GM21360 (cell line): ENCODE measurements at regions not wholly inside any gene's neighbourhood (a gene's known extent, or its start where the extent isn't known, plus 50 kb on each side); places are given as distances from the start of the nearest gene placed in this dataset.

Experiments used
- ATAC-seq: cut with Tn5 transposase; IDR thresholded peaks from one replicate; pipeline ENCODE4 v1.9.1; 2021; ENCODE audit warnings: mild to moderate bottlenecking, moderate library complexity; ENCODE audit not compliant: unreplicated experiment

DNA sequence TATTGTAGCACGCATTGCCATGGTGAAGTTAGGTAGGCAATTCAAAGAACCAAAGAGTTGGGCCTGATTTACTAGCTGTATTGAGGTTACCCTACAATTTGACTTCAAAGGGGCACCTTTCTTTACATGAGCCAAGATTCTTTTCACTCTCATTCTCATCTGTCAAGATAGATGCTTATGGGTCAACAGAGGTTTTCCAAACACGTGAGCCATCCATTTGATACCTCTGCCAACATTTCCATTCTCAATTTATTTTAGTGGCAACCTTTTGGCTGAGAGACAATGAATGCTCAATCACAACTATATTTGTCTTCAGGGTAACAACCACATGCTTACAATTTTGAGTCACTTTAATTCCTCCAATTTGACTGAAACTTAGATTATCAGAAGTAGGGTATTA is 370.6 kb upstream of the CDH20 start:
- no peak for ATAC-seq

DNA sequence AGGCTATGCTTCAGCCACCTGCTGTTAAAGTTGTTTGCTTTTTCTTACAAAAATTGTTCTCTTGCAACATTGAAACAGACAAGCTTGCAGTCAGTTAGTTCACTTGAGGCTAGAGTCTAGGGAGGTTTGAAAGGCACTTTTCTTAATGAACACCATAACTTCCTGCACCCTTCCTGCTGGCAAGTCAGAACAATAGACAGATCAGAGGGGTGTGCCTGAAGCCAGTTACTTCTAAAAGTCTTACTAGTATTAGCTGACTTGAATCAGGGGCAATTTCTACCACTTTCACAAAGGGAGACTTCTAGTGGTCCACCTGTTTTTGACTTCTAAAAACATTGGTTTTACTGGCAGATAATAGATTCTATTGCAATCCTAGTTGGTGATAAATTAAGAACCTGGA is 367.4 kb upstream of the CDH20 start:
- ATAC-seq: no peak

DNA sequence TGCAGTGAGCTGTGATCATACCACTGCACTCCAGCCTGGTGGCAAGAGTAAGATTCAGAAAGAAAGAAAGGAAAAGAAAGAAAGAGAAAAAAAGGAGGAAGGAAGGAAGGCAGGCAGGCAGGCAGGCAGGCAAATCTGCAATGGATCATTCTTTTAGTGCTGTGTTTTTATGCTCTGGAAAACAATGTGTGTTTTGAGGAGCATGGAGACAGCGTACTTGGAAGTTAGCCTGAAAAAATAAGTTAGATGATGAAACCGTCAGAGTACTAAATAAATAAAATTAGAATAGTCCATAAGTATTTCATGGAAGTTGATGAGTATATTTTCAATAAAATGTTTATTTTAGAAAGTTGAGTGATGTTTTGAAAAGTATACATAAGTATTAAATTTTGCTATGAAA is 366.4 kb upstream of the CDH20 start:
- no peak for ATAC-seq

DNA sequence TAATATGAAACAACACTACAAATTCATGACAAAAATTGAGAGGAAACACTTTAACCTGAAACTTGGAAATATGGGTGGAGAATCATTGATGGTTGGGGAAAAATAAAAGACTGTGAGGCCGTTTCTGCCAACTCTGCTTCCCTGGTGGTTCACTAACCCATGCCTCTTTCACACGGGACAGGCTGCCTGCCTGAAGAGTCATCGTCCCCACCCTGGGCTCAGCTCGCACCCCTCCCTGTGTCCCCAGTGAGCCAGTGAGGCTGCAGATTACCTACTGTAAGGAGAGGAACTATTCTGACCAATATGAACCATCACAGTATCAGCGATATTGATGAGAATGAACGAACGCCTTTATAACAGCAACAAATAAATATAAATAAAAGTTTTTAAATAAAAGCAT is 357.8 kb upstream of the CDH20 start:
- no peak for ATAC-seq

DNA sequence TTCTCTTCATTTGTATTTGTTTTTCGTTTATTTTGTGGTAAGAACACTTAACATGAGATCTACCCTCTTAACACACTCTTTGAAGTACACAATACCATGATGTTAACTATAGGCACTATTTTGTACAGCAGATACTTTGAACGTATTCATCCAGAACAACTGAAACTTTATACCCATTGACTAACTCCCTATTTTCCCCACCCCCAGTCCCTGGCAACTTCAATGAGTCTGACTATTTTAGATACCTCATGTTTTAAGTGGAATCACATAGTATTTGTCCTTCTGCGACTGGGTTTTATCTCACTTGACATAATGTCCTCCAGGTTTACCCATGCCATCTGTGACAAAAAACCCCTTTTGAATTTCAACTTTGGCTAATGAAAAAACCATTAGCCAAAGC is 356.3 kb upstream of the CDH20 start:
- ATAC-seq: no peak

DNA sequence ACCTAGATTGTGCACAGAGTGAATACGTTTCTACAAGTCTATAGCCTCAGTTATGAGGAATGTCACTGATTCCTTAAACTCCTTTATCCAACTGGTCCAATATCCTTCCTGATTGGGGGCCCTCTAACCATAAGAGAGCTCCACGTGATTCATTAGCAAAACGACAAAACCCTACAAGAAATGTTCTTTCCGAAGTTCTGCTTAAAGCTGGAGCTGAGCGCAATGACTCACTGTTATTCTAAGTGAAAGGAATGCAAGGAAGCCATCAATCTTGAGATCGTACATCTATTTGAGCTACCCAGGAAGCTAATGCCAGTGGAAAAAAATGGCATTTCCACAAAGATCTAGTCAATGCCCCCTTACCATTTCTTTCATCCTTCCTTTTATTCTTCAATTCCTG is 354.9 kb upstream of the CDH20 start:
- ATAC-seq: no peak

DNA sequence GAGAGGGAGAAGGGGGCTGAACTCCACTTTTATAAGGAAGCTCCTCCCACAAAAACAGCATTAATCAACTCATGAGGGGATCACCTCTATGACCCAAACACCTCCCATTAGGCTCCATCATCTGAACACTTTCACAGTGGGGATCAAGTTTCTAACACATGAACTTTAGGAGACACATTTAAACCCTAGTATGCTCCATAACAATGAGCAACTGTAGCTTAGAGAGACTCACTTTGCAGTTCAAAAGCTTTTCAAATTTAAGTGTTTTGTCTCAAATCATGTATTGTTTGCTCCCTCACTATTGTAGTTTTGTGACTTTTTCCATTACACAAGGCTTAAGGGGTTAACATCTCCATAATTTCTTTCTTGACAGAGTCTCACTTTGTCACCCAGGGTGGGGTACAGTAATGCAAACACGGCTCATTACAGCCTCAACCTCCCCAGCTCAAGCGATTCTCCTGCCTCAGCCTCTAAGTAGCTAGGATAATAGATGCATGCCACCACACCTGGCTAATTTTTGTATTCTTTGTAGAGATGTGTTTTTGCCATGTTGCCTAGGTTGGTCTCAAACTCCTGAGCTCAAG is 352.7 kb upstream of the CDH20 start:
- no peak for ATAC-seq

- ATAC-seq: no peak
Measured at GRCh38 chr18:60981682-60982328, 351.4 kb upstream of the CDH20 start.

DNA sequence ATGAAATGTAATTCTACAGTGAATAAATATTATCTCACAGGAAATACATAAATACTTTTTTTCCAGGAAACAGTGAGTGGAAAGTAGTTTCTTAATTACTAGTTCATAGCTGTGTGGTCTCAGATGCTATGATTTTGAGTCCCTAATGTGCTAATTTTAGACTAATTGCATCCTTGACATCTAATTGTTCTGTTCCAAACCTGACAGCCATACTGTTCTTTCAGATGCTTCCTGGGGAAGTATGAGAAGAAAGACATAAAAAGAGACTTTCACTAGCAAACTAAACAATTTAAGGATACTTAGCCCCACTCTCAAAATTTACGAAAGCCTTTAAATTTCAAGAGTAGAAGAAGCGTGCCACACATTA is 350.9 kb upstream of the CDH20 start:
- no peak for ATAC-seq

GRCh38 chr18:60982928-60983327 is 350.3 kb upstream of the CDH20 start:
- no peak for ATAC-seq

- no peak for ATAC-seq
Measured at GRCh38 chr18:60984510-60984909, 348.7 kb upstream of the CDH20 start.

- no peak for ATAC-seq
Measured at GRCh38 chr18:60987963-60988362, 345.3 kb upstream of the CDH20 start.

- ATAC-seq: no peak
Measured at GRCh38 chr18:60996326-60996725, 336.9 kb upstream of the CDH20 start.

GRCh38 chr18:60996822-60997221 is 336.4 kb upstream of the CDH20 start:
- no peak for ATAC-seq

- no peak for ATAC-seq
Measured at GRCh38 chr18:61001138-61001537, 332.1 kb upstream of the CDH20 start.

DNA sequence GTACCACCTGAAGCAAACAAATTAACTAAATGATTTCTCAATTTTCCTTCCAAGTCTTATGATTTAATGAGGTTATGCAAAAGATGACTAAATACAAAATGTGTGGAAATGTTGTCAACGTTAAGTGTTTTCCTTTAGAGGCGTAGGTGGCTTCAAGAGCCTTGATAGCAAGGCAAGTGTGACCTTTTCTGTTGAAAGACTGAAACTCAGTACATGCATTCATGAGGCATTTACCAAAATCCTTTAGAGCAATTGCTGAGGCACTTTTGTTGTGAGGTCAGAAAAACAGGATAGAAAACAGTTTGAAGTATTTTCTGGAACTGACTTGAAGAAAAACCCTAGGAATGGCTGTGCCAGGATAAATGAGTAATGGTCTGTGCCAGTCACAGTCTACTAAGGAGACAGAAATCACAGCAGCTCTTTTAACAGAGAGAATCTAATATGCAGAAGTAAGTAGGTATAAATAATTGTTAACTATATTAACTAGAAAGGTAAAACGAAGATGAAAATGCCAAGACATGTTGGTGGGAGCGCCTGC is 326.5 kb upstream of the CDH20 start:
- no peak for ATAC-seq

GRCh38 chr18:61019338-61020301 is 313.6 kb upstream of the CDH20 start:
- no peak for ATAC-seq

- ATAC-seq: no peak
Measured at GRCh38 chr18:61025596-61025995, 307.6 kb upstream of the CDH20 start.

DNA sequence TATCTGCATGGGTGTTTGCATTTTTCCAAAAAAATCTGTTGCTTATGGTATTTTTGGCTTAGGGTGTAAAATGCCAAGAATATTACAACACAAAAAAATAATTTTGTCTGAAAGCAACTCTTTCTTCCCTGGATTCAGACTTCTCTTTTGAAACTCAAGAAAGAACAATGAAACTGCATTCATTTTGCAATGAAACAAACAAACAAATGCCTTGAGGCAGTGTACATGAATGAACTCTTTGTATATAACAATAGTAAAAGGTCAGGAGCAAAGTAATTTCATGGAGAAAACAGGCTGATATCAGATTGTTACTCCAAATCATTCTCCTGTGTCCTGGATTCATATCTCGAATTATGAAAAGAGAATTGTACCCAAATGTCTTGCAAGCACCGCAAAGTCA is 301.6 kb upstream of the CDH20 start:
- ATAC-seq: no peak

DNA sequence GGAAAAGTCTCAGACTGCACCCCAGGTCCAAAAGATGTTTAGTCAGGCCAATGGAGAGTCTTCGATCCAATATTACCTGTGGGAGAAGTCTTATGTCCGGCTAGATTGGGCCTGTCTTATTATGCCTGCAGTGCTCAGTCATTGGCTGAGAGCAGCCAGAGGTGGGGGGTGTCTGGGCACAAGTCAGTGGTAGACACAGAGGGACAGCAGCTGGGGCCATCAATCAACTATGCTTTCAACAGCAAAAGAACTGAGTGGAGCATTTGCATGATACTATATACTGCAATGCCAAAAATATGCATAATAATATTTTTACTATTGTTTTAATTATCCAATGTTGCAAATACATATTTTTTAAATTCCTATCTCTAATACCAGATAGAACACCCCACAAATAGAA is 298.6 kb upstream of the CDH20 start:
- no peak for ATAC-seq

- ATAC-seq: no peak
Measured at GRCh38 chr18:61039251-61039650, 294.0 kb upstream of the CDH20 start.

DNA sequence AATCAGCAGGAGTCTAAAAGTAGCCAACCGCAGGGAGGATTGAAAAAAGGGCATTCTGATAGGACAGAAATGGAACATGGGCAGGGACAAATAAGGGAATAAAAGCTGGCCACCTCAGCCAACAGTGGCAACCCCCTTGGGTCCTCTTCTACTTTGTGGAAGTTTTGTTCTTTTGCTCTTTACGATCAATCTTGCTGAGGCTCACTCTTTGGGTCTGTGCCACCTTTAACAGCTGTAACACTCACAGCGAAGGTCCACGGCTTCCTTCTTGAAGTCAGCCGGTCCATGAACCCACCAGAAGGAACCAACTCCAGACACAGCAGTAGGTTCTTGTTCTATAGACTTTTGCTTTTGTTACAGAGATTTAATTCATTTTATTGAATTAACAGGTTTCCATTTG is 285.4 kb upstream of the CDH20 start:
- ATAC-seq: no peak
